ENCODE measurements at regions not wholly inside any gene's neighbourhood (a gene's known extent, or its start where the extent isn't known, plus 50 kb on each side); places are given as distances from the start of the nearest gene placed in this dataset.

- no peak overlapping the region for H3K4me2 ChIP-seq (ENCODE audit: control insufficient read depth, insufficient read depth)
- RAD21 ChIA-PET (ENCODE audit: unreplicated experiment): no interaction called here
- no TSS peak for BruUV-seq (replicated peaks)
- 44% methylated on average over 4 of the region's 4 CpGs for WGBS (ENCODE audit: insufficient coverage, insufficient replicate concordance, low lambda C conversion rate, missing lambda C conversion rate)
- DNase-seq (ENCODE audit: low read depth, low spot score): no peak
- TF ChIP-seq SIN3A (IDR thresholded peaks at IDR 0.05; ENCODE audit: low read depth, low read length) (no peak), RB1 (IDR thresholded peaks at IDR 0.05; ENCODE audit: borderline replicate concordance) (no peak), HDAC2 (IDR thresholded peaks at IDR 0.05) (no peak), JUNB (IDR thresholded peaks at IDR 0.05) (no peak)
- no peak overlapping the region for H3K4me3 ChIP-seq
- ATAC-seq: no peak
- no peak overlapping the region for H3K9ac ChIP-seq (ENCODE audit: control insufficient read depth, insufficient read depth, low read length)
- no peaks in the 10 kb centered on the region for H3K9me3 ChIP-seq (replicated peaks; ENCODE audit: control insufficient read depth, insufficient read depth, low read length)
- no peak overlapping the region for H2AFZ ChIP-seq (ENCODE audit: control insufficient read depth, low read depth, low read length)
- intact Hi-C loops (cut with micrococcal nuclease; ENCODE audit: unreplicated experiment): no loop called here
- in situ Hi-C loops (cut with MboI): no loop called here
- H3K27me3 ChIP-seq (replicated peaks in 1 of 2; ENCODE audit: control insufficient read depth in 2 of 2, insufficient read depth in 2 of 2, low read length in 1 of 2): no peaks in the 10 kb centered on the region; a peak in 1 of 4 replicates
- POLR2A ChIA-PET: no interaction called here
- no peak for FAIRE-seq
- SMC1A ChIA-PET (ENCODE audit: uncharacterized antibody, unreplicated experiment): no interaction called here
- CTCF ChIA-PET: interaction anchor here (1.1 kb wide), 1 partner anchor 388 kb away, joined by 6 read pairs; no protein-coding TSS in a partner anchor
- no peaks in the 10 kb centered on the region for H3K79me2 ChIP-seq (ENCODE audit: control insufficient read depth, insufficient read depth, low read length)
- no peaks in the 10 kb centered on the region for H3K4me1 ChIP-seq (ENCODE audit: control insufficient read depth, insufficient read depth, low read length)
- H3K36me3 ChIP-seq (ENCODE audit: control insufficient read depth in 2 of 2, insufficient read depth in 2 of 2, low read length in 1 of 2): no peaks in the 10 kb centered on the region
- H3K27ac ChIP-seq (ENCODE audit: control insufficient read depth, insufficient read depth): no peak overlapping the region
- no peaks in the 10 kb centered on the region for H4K20me1 ChIP-seq (ENCODE audit: control insufficient read depth, insufficient read depth)
Observed at GRCh38 chr20:1784586-1784985, 110.6 kb upstream of the SIRPA start.

GRCh38 chr20:1783245-1783644, 112.0 kb upstream of the SIRPA start:
- CTCF ChIA-PET: no interaction called here
- H3K9me3 ChIP-seq (replicated peaks; ENCODE audit: control insufficient read depth, insufficient read depth, low read length): no peaks in the 10 kb centered on the region
- no TSS peak for BruUV-seq (replicated peaks)
- H3K79me2 ChIP-seq (ENCODE audit: control insufficient read depth, insufficient read depth, low read length): no peaks in the 10 kb centered on the region
- no peak overlapping the region for H3K4me2 ChIP-seq (ENCODE audit: control insufficient read depth, insufficient read depth)
- H3K27ac ChIP-seq (ENCODE audit: control insufficient read depth, insufficient read depth): no peak overlapping the region
- POLR2A ChIA-PET: no interaction called here
- no peaks in the 10 kb centered on the region for H3K4me1 ChIP-seq (ENCODE audit: control insufficient read depth, insufficient read depth, low read length)
- H4K20me1 ChIP-seq (ENCODE audit: control insufficient read depth, insufficient read depth): no peaks in the 10 kb centered on the region
- in situ Hi-C loops (cut with MboI) (no loop called here), intact Hi-C loops (cut with micrococcal nuclease; ENCODE audit: unreplicated experiment) (no loop called here)
- WGBS (ENCODE audit: insufficient coverage, insufficient replicate concordance, low lambda C conversion rate, missing lambda C conversion rate): 25% methylated on average over 4 of the region's 4 CpGs
- no peak overlapping the region for H3K9ac ChIP-seq (ENCODE audit: control insufficient read depth, insufficient read depth, low read length)
- no peak overlapping the region for H2AFZ ChIP-seq (ENCODE audit: control insufficient read depth, low read depth, low read length)
- no peak for FAIRE-seq
- no peak for DNase-seq (ENCODE audit: low read depth, low spot score)
- H3K36me3 ChIP-seq (ENCODE audit: control insufficient read depth in 2 of 2, insufficient read depth in 2 of 2, low read length in 1 of 2): no peaks in the 10 kb centered on the region
- peak; percentile 58 for ATAC-seq
- SMC1A ChIA-PET (ENCODE audit: uncharacterized antibody, unreplicated experiment): no interaction called here
- no peaks in the 10 kb centered on the region; a peak in 1 of 4 replicates for H3K27me3 ChIP-seq (replicated peaks in 1 of 2; ENCODE audit: control insufficient read depth in 2 of 2, insufficient read depth in 2 of 2, low read length in 1 of 2)
- H3K4me3 ChIP-seq: no peak overlapping the region
- RAD21 ChIA-PET (ENCODE audit: unreplicated experiment): no interaction called here
- TF ChIP-seq PRDM15 (CRISPR knock-in tag; IDR thresholded peaks at IDR 0.05): no peak
- TF ChIP-seq ATF2 (IDR thresholded peaks at IDR 0.05; ENCODE audit: low read length): no peak
- TF ChIP-seq SPI1 (IDR thresholded peaks at IDR 0.05; ENCODE audit: borderline replicate concordance, insufficient read depth, low read depth, low read length): peak; percentile 56; the same call in 1 of the 2 replicates
- no peak for TF ChIP-seq STAT1 (conservative IDR thresholded peaks at IDR 0.05)
- no peak for TF ChIP-seq RELB (IDR thresholded peaks at IDR 0.05; ENCODE audit: low read depth)
- TF ChIP-seq DPF2 (IDR thresholded peaks at IDR 0.05): no peak
- no peak for TF ChIP-seq STAT3 (IDR thresholded peaks at IDR 0.05; ENCODE audit: low read depth, low read length)

Measured in GM12878 (cell line).